ENCODE measurements at regions not wholly inside any gene's neighbourhood (a gene's known extent, or its start where the extent isn't known, plus 50 kb on each side); places are given as distances from the start of the nearest gene placed in this dataset.
A peak's percentile ranks its signal among the peaks of the same experiment; 100 is the strongest.

DNA sequence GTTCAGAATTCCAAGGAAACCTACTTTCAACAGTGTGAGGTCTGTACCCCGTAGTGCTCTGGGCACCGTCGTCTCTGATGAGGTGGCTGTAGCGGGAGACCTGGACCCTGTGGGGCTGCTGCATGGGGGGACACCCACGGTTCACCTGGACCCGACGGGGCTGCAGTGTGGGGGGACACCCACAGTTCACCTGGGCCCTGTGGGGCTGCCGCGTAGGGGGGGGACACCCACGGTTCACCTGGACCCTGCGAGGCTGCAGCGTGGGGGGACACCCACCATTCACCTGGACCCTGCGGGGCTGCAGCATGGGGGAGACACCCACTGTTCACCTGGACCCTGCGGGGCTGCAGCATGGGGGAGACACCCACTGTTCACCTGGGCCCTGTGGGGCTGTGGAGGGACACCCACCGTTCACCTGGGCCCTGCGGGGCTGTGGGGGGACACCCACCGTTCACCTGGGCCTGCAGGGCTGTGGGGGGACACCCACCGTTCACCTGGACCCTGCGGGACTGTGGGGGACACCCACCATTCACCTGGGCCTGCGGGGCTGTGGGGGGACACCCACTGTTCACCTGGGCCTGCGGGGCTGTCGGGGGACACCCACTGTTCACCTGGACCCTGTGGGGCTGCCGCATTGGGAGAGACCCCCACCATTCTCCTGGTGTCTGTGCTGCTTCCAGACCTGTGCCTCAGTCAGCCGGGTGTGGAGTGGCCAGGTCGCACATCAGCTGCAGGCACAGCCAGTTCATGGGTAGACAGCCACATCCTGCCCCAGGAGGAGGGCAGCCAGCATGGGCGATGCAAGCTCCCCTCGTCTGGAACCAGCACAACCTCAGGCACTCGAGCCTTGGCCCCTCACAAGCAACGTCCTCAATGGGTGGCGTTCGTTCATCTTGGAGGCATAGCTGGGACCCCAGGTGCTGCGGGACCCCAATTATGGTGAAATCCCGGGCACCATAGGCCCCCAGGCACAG is 114.5 kb downstream of the TMEM18 start:
- no peak overlapping the region for H3K27ac ChIP-seq (ENCODE audit: low read depth)
- H3K4me1 ChIP-seq (ENCODE audit: insufficient read depth) = no peaks in the 10 kb centered on the region
- 85% methylated on average over 33 of the region's 33 CpGs for WGBS
- no peak for DNase-seq (ENCODE audit: extremely low spot score)
- no peak overlapping the region for H3K4me3 ChIP-seq (ENCODE audit: low read depth, low read length)
- H3K36me3 ChIP-seq (ENCODE audit: insufficient read depth) = no peaks in the 10 kb centered on the region

DNA sequence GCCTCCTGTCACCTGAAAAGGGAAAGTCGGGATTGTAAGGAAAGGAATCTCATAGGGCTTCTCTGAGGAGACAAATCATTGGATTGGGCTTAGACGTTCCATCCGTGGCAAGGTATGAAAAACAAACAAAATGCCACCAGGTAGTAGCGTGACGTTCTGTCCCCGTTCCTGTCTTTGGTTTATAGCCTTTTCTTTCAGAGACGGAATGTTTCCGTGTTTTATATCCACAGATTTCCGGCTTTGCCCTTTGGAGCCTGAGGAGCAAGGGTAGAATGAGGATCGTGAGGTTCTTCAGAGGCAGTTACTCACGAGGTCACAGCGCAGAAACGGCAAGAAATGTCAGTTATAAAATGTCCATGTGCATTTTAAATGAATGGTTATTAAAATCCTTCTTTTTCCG is 118.3 kb downstream of the TMEM18 start:
- H3K4me1 ChIP-seq (ENCODE audit: insufficient read depth) = no peaks in the 10 kb centered on the region
- H3K27ac ChIP-seq (ENCODE audit: low read depth) = no peak overlapping the region
- no peaks in the 10 kb centered on the region for H3K36me3 ChIP-seq (ENCODE audit: insufficient read depth)
- DNase-seq (ENCODE audit: extremely low spot score) = no peak
- WGBS = 79% methylated on average over 14 of the region's 14 CpGs
- no peak overlapping the region for H3K4me3 ChIP-seq (ENCODE audit: low read depth, low read length)

DNA sequence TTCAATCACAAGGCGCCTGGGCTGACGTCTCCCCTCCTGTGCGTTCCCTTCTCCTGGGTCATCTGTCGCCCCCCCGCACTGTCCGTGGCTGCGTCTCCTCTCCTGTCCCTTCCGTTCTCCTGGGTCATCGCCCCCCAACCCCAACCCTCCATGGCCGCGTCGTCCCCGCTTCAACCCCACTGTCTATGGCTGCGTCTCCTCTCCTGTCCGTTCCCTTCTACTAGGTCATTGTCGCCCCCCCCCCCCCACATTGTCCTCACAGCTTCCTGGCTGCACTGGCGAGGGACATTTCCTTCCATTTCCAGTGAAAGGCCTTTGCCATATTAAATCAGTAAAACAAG is 118.9 kb downstream of the TMEM18 start:
- H3K4me1 ChIP-seq (ENCODE audit: insufficient read depth) = no peaks in the 10 kb centered on the region
- DNase-seq (ENCODE audit: extremely low spot score) = no peak
- no peak overlapping the region for H3K4me3 ChIP-seq (ENCODE audit: low read depth, low read length)
- no peaks in the 10 kb centered on the region for H3K36me3 ChIP-seq (ENCODE audit: insufficient read depth)
- H3K27ac ChIP-seq (ENCODE audit: low read depth) = no peak overlapping the region
- 80% methylated on average over 16 of the region's 17 CpGs for WGBS

- Histone ChIP-seq H3K4me3 (ENCODE audit: low read depth, low read length) (no peak overlapping the region), H3K4me1 (ENCODE audit: insufficient read depth) (no peaks in the 10 kb centered on the region), H3K27ac (ENCODE audit: low read depth) (no peak overlapping the region), H3K36me3 (ENCODE audit: insufficient read depth) (no peaks in the 10 kb centered on the region)
- WGBS = 81% methylated on average over 34 of the region's 34 CpGs
- no peak for DNase-seq (ENCODE audit: extremely low spot score)
Measured at GRCh38 chr2:557635-558301, 119.4 kb downstream of the TMEM18 start.

DNA sequence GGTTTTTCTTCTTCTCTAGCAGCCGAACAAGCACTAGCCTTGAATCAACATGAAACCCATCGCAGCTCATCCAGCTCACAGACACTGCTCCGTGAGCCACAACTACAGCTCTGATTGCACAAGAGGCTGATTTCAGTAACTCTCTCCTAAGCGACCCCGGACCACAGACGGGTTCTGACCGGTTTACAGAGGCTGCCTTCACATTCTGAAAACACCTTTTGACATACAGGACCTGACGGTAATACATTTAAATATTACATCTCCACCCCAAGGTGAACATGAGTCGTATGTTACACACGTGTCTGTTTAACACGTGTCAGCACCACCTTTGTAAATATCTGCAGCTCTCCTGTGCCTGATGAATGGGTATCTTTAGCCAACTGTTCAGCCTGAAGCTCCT is 120.7 kb downstream of the TMEM18 start:
- no peak for DNase-seq (ENCODE audit: extremely low spot score)
- Histone ChIP-seq H3K27ac (ENCODE audit: low read depth) (no peak overlapping the region), H3K36me3 (ENCODE audit: insufficient read depth) (no peaks in the 10 kb centered on the region), H3K4me3 (ENCODE audit: low read depth, low read length) (no peak overlapping the region), H3K4me1 (ENCODE audit: insufficient read depth) (no peaks in the 10 kb centered on the region)
- WGBS = 67% methylated on average over 11 of the region's 11 CpGs

GRCh38 chr2:555164-555922 is 121.9 kb downstream of the TMEM18 start:
- Histone ChIP-seq H3K36me3 (ENCODE audit: insufficient read depth) (no peaks in the 10 kb centered on the region), H3K4me3 (ENCODE audit: low read depth, low read length) (no peak overlapping the region), H3K4me1 (ENCODE audit: insufficient read depth) (no peaks in the 10 kb centered on the region), H3K27ac (ENCODE audit: low read depth) (no peak overlapping the region)
- 59% methylated on average over 12 of the region's 12 CpGs for WGBS
- peak; percentile 43 for DNase-seq (ENCODE audit: extremely low spot score)

GRCh38 chr2:554444-554843 is 122.8 kb downstream of the TMEM18 start:
- no peak for DNase-seq (ENCODE audit: extremely low spot score)
- Histone ChIP-seq H3K27ac (ENCODE audit: low read depth) (no peak overlapping the region), H3K36me3 (ENCODE audit: insufficient read depth) (no peaks in the 10 kb centered on the region), H3K4me3 (ENCODE audit: low read depth, low read length) (no peak overlapping the region), H3K4me1 (ENCODE audit: insufficient read depth) (no peaks in the 10 kb centered on the region)
- WGBS = 85% methylated on average over 13 of the region's 13 CpGs

- WGBS = 68% methylated on average over 14 of the region's 14 CpGs
- H3K36me3 ChIP-seq (ENCODE audit: insufficient read depth) = no peaks in the 10 kb centered on the region
Measured at GRCh38 chr2:552906-553305, 124.3 kb downstream of the TMEM18 start.

GRCh38 chr2:551621-552020 is 125.6 kb downstream of the TMEM18 start:
- WGBS = 60% methylated on average over 13 of the region's 13 CpGs
- Histone ChIP-seq H3K36me3 (ENCODE audit: insufficient read depth) (no peaks in the 10 kb centered on the region), H3K27ac (ENCODE audit: low read depth) (no peak overlapping the region), H3K4me3 (ENCODE audit: low read depth, low read length) (no peak overlapping the region), H3K4me1 (ENCODE audit: insufficient read depth) (no peaks in the 10 kb centered on the region)
- DNase-seq (ENCODE audit: extremely low spot score) = no peak

More at GRCh38 chr2:552906-553305, 124.3 kb downstream of the TMEM18 start:
- DNase-seq (ENCODE audit: extremely low spot score) = no peak
- Histone ChIP-seq H3K4me3 (ENCODE audit: low read depth, low read length) (no peak overlapping the region), H3K4me1 (ENCODE audit: insufficient read depth) (no peaks in the 10 kb centered on the region), H3K27ac (ENCODE audit: low read depth) (no peak overlapping the region)

- whole genome bisulfite sequencing = 73% methylated on average over 13 of the region's 13 CpGs
- Histone ChIP-seq H3K4me3 (ENCODE audit: low read depth, low read length) (no peak overlapping the region), H3K27ac (ENCODE audit: low read depth) (no peak overlapping the region), H3K4me1 (ENCODE audit: insufficient read depth) (no peaks in the 10 kb centered on the region), H3K36me3 (ENCODE audit: insufficient read depth) (no peaks in the 10 kb centered on the region)
- DNase-seq (ENCODE audit: extremely low spot score) = no peak
Measured at GRCh38 chr2:550860-551567, 126.2 kb downstream of the TMEM18 start.

- no peaks in the 10 kb centered on the region for H3K36me3 ChIP-seq (ENCODE audit: insufficient read depth)
- 68% methylated on average over 24 of the region's 24 CpGs for WGBS
- DNase-seq (ENCODE audit: extremely low spot score) = no peak
- no peak overlapping the region for H3K27ac ChIP-seq (ENCODE audit: low read depth)
- no peak overlapping the region for H3K4me3 ChIP-seq (ENCODE audit: low read depth, low read length)
- H3K4me1 ChIP-seq (ENCODE audit: insufficient read depth) = no peaks in the 10 kb centered on the region
Measured at GRCh38 chr2:545711-546650, 131.2 kb downstream of the TMEM18 start.

DNA sequence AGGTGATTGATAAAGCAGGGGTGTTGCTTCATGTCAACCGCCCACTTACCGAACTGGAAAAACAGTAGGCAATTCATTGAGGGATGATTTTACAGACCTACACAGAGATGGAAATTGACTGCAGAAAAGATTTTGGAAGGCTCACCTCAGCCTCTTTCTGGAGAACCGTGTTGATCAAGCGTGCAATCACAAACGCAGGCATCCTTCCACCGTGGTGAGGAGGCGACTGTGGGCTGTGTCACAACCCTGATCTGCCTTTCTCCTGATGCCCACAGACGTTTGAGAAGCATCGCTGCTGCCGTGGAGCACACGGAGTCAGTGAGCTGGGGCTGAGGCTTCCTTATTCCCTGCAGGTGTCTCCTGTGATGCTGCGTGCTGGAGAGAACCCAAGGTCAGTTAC is 132.0 kb downstream of the TMEM18 start:
- no peaks in the 10 kb centered on the region for H3K36me3 ChIP-seq (ENCODE audit: insufficient read depth)
- H3K4me1 ChIP-seq (ENCODE audit: insufficient read depth) = no peaks in the 10 kb centered on the region
- no peak for DNase-seq (ENCODE audit: extremely low spot score)
- H3K4me3 ChIP-seq (ENCODE audit: low read depth, low read length) = no peak overlapping the region
- H3K27ac ChIP-seq (ENCODE audit: low read depth) = no peak overlapping the region
- 83% methylated on average over 12 of the region's 12 CpGs for WGBS
